Gastrocnemius medialis (tissue), 4 donors: ENCODE measurements at regions not wholly inside any gene's neighbourhood (a gene's known extent, or its start where the extent isn't known, plus 50 kb on each side); places are given as distances from the start of the nearest gene placed in this dataset.
A peak's percentile ranks its signal among the peaks of the same experiment; 100 is the strongest.

Experiments used
- ATAC-seq, 2 donors: fragments of 150-250 bp; one replicate each; pipeline ENCODE4 v1.9.1; 2016
- DNase-seq, 2 donors: peaks; one replicate each; pipeline ENCODE4 v3.0.0-alpha.2; 2019
- H3K27ac ChIP-seq, 4 donors: fragments of 200-600 bp; sonication (generic); 1 replicate in 1 of 4; 2 replicates in 3 of 4; pipeline ENCODE4 v1.5.1; 2016 to 2018; ENCODE audit warnings: mild to moderate bottlenecking in 2 of 4, moderate library complexity in 1 of 4
- H3K27me3 ChIP-seq, 3 donors: fragments of 200-600 bp; sonication (generic) in 2 of 3; 1 replicate in 1 of 3; 2 replicates in 2 of 3; pipeline versions ENCODE4 v1.5.1 to v1.6.0; 2016 to 2019; ENCODE audit warnings: mild to moderate bottlenecking in 1 of 3, moderate library complexity in 1 of 3
- H3K36me3 ChIP-seq, 2 donors: fragments of 200-600 bp; sonication (generic) in 1 of 2; one replicate each; pipeline ENCODE4 v1.5.1; 2017 to 2018
- H3K4me1 ChIP-seq, 2 donors: fragments of 200-600 bp; sonication (generic) in 1 of 2; one replicate each; pipeline ENCODE4 v1.5.1; 2016 to 2017; ENCODE audit warnings: mild to moderate bottlenecking in 2 of 2
- H3K4me3 ChIP-seq, 4 donors: fragments of 200-600 bp; sonication (generic) in 3 of 4; 1 replicate in 1 of 4; 2 replicates in 3 of 4; pipeline ENCODE4 v1.5.1; 2016 to 2019; ENCODE audit warnings: mild to moderate bottlenecking in 2 of 4
- H3K9me3 ChIP-seq, 3 donors: fragments of 200-600 bp; sonication (generic) in 2 of 3; 1 replicate in 1 of 3; 2 replicates in 2 of 3; pipeline ENCODE4 v1.5.1; 2016 to 2019
- CTCF ChIP-seq, 5 experiments: fragments of 450-650 bp in 3 of 5; fragments of 200-600 bp in 2 of 5; sonication (generic) in 2 of 5; IDR thresholded peaks in 4 of 5; conservative IDR thresholded peaks in 1 of 5; 1 replicate in 4 of 5; 2 replicates in 1 of 5; pipeline ENCODE4 v1.5.1; 2016 to 2019; ENCODE audit warnings: antibody characterized with exemption in 5 of 5, mild to moderate bottlenecking in 3 of 5, moderate library complexity in 3 of 5
- POLR2A ChIP-seq, 2 donors: fragments of 450-650 bp; IDR thresholded peaks; one replicate each; pipeline ENCODE4 v1.6.1; 2017; ENCODE audit warnings: antibody characterized with exemption in 2 of 2, mild to moderate bottlenecking in 2 of 2, moderate library complexity in 2 of 2
- in situ Hi-C, 4 donors: fragments of 200-750 bp; cut with MboI; loops; one replicate each; pipeline versions ENCODE4 v1.15.0 to v1.8.0; 2017; ENCODE audit warnings: low sequenced_read_pairs in 4 of 4
- intact Hi-C: fragments of 100-400 bp; cut with DNase I; formaldehyde crosslinking; loops from one replicate; pipeline ENCODE4 v1.15.1; 2023; ENCODE audit warnings: low total_unique reads

GRCh38 chr7:155191137-155191536, 106.5 kb upstream of the INSIG1 start:
- no peaks in the 10 kb centered on the region for H3K36me3 ChIP-seq
- in situ Hi-C loops (loop anchor here in 2 of 4 donors (10.0 to 25.0 kb wide), 2 partner anchors 266 to 279 kb away; no protein-coding TSS in a partner anchor), intact Hi-C loops (loop anchor here (2.0 to 10.0 kb wide), 3 partner anchors 66 to 266 kb away; partner anchors contain the start of gene INSIG1)
- TF ChIP-seq POLR2A (IDR thresholded peaks at IDR 0.05) (no peak), CTCF (IDR thresholded peaks at IDR 0.05 in 4 of 5, conservative IDR thresholded peaks at IDR 0.05 in 1 of 5) (no peak)
- peak overlapping the region in 2 of 4 donors; percentile 29 to 39 for H3K4me3 ChIP-seq
- H3K9me3 ChIP-seq = no peaks in the 10 kb centered on the region
- DNase-seq (no peak), ATAC-seq (no peak)
- H3K27me3 ChIP-seq = no peaks in the 10 kb centered on the region
- H3K27ac ChIP-seq = no peak overlapping the region
- H3K4me1 ChIP-seq = peaks cover 0 to 3% of the 10 kb centered on the region in 2 donors

- intact Hi-C loops = loop anchor here (2.0 to 10.0 kb wide), 3 partner anchors 65 to 267 kb away; partner anchors contain the start of gene INSIG1
- no peak for TF ChIP-seq POLR2A (IDR thresholded peaks at IDR 0.05)
- no peak for TF ChIP-seq CTCF (IDR thresholded peaks at IDR 0.05 in 4 of 5, conservative IDR thresholded peaks at IDR 0.05 in 1 of 5)
- in situ Hi-C loops = loop anchor here in 2 of 4 donors (10.0 to 25.0 kb wide), 2 partner anchors 267 to 280 kb away; no protein-coding TSS in a partner anchor
- no peak overlapping the region for H3K27ac ChIP-seq
- H3K4me3 ChIP-seq = no peak overlapping the region
- H3K36me3 ChIP-seq = no peaks in the 10 kb centered on the region
- ATAC-seq = no peak
- no peaks in the 10 kb centered on the region for H3K27me3 ChIP-seq
- no peak for DNase-seq
- H3K9me3 ChIP-seq = no peaks in the 10 kb centered on the region
- peaks cover 0 to 3% of the 10 kb centered on the region in 2 donors for H3K4me1 ChIP-seq
These were observed 105.7 kb upstream of the INSIG1 start for GRCh38 chr7:155191901-155192478.

GRCh38 chr7:155192961-155193640, 104.6 kb upstream of the INSIG1 start:
- no peaks in the 10 kb centered on the region for H3K27me3 ChIP-seq
- in situ Hi-C loops (loop anchor here in 2 of 4 donors (10.0 to 25.0 kb wide), 2 partner anchors 268 to 281 kb away; no protein-coding TSS in a partner anchor), intact Hi-C loops (loop anchor here (5.0 to 10.0 kb wide), 2 partner anchors 64 to 268 kb away; no protein-coding TSS in a partner anchor)

GRCh38 chr7:155193716-155194115, 104.0 kb upstream of the INSIG1 start:
- DNase-seq = no peak
- in situ Hi-C loops = loop anchor here in 2 of 4 donors (10.0 to 25.0 kb wide), 2 partner anchors 269 to 281 kb away; no protein-coding TSS in a partner anchor
- ATAC-seq = no peak
- no peaks in the 10 kb centered on the region for H3K36me3 ChIP-seq
- no peak overlapping the region for H3K4me3 ChIP-seq
- no peaks in the 10 kb centered on the region for H3K27me3 ChIP-seq
- no peaks in the 10 kb centered on the region for H3K9me3 ChIP-seq
- H3K4me1 ChIP-seq = peaks cover 0 to 3% of the 10 kb centered on the region in 2 donors
- intact Hi-C loops = loop anchor here (5.0 to 10.0 kb wide), 2 partner anchors 64 to 269 kb away; no protein-coding TSS in a partner anchor
- TF ChIP-seq CTCF (IDR thresholded peaks at IDR 0.05 in 4 of 5, conservative IDR thresholded peaks at IDR 0.05 in 1 of 5) (no peak), POLR2A (IDR thresholded peaks at IDR 0.05) (no peak)
- no peak overlapping the region for H3K27ac ChIP-seq

More at GRCh38 chr7:155192961-155193640, 104.6 kb upstream of the INSIG1 start:
- no peak overlapping the region for H3K27ac ChIP-seq
- no peak for ATAC-seq
- H3K9me3 ChIP-seq = no peaks in the 10 kb centered on the region
- TF ChIP-seq CTCF (IDR thresholded peaks at IDR 0.05 in 4 of 5, conservative IDR thresholded peaks at IDR 0.05 in 1 of 5) = no peak
- no peak for TF ChIP-seq POLR2A (IDR thresholded peaks at IDR 0.05)
- peaks cover 0 to 3% of the 10 kb centered on the region in 2 donors for H3K4me1 ChIP-seq
- DNase-seq = no peak
- no peaks in the 10 kb centered on the region for H3K36me3 ChIP-seq
- H3K4me3 ChIP-seq = no peak overlapping the region
